Neural progenitor cell (in vitro differentiated cells): ENCODE measurements at regions not wholly inside any gene's neighbourhood (a gene's known extent, or its start where the extent isn't known, plus 50 kb on each side); places are given as distances from the start of the nearest gene placed in this dataset.

Experiments
- DNase-seq: peaks from one replicate; pipeline ENCODE4 v3.0.0-alpha.2; 2016; ENCODE audit warnings: low spot score
- H2AFZ ChIP-seq: fragments of 200-600 bp; sonication (generic); replicated peaks from 2 replicates; pipeline ENCODE4 v1.6.1; 2016; ENCODE audit warnings: antibody characterized with exemption
- H3F3A ChIP-seq: fragments of 200-600 bp; sonication (generic); 2 replicates; pipeline ENCODE4 v1.6.1; 2016; ENCODE audit warnings: antibody characterized with exemption, low read depth
- H3K27ac ChIP-seq: fragments of 200-600 bp; sonication (generic); 2 replicates; pipeline ENCODE4 v1.5.1; 2016; ENCODE audit warnings: mild to moderate bottlenecking
- H3K27me3 ChIP-seq: fragments of 200-600 bp; sonication (generic); 2 replicates; pipeline ENCODE4 v1.6.1; 2016; ENCODE audit warnings: mild to moderate bottlenecking, moderate library complexity
- H3K36me3 ChIP-seq: fragments of 200-600 bp; sonication (generic); 2 replicates; pipeline ENCODE4 v1.5.1; 2016
- H3K4me1 ChIP-seq: fragments of 200-600 bp; sonication (generic); 2 replicates; pipeline ENCODE4 v1.6.1; 2016; ENCODE audit warnings: mixed run types
- H3K4me2 ChIP-seq: fragments of 200-600 bp; sonication (generic); 2 replicates; pipeline ENCODE4 v1.6.1; 2016
- H3K4me3 ChIP-seq: fragments of 200-600 bp; sonication (generic); 2 replicates; pipeline ENCODE4 v1.5.1; 2016
- H3K79me2 ChIP-seq: fragments of 200-600 bp; sonication (generic); 2 replicates; pipeline ENCODE4 v1.6.1; 2016; ENCODE audit warnings: low read depth
- H3K9ac ChIP-seq: fragments of 200-600 bp; sonication (generic); 2 replicates; pipeline ENCODE4 v1.6.1; 2016
- H3K9me3 ChIP-seq: fragments of 200-600 bp; sonication (generic); 2 replicates; pipeline ENCODE4 v1.5.1; 2016; ENCODE audit warnings: low read depth
- H4K20me1 ChIP-seq: fragments of 200-600 bp; sonication (generic); 2 replicates; pipeline ENCODE4 v1.6.1; 2016; ENCODE audit warnings: low read depth
- H3K27ac Mint-ChIP-seq: 3 replicates; pipeline ENCODE4 v1.8.0; 2021; ENCODE audit warnings: mixed read lengths
- H3K27me3 Mint-ChIP-seq: 2 replicates; pipeline ENCODE4 v1.8.0; 2022; ENCODE audit warnings: low read depth, mild to moderate bottlenecking, inconsistent platforms, moderate library complexity, mixed read lengths; ENCODE audit not compliant: insufficient read depth
- H3K36me3 Mint-ChIP-seq: 3 replicates; pipeline ENCODE4 v1.8.0; 2021; ENCODE audit warnings: mixed read lengths
- H3K4me1 Mint-ChIP-seq: 3 replicates; pipeline ENCODE4 v1.8.0; 2021; ENCODE audit warnings: mixed read lengths
- H3K4me3 Mint-ChIP-seq: 3 replicates; pipeline ENCODE4 v1.8.0; 2021; ENCODE audit warnings: mild to moderate bottlenecking, moderate library complexity, mixed read lengths
- H3K9me3 Mint-ChIP-seq: 3 replicates; pipeline ENCODE4 v1.8.0; 2020; ENCODE audit warnings: mixed read lengths
- CTCF ChIP-seq: fragments of 200-600 bp; sonication (generic); IDR thresholded peaks from 2 replicates; pipeline ENCODE4 v1.5.1; 2017; ENCODE audit warnings: antibody characterized with exemption, mild to moderate bottlenecking
- EZH2 ChIP-seq: fragments of 200-600 bp; sonication (generic); IDR thresholded peaks from 2 replicates; pipeline ENCODE4 v1.6.1; 2017; ENCODE audit warnings: antibody characterized with exemption, mild to moderate bottlenecking, moderate library complexity
- EZH2phosphoT487 ChIP-seq: fragments of 200-600 bp; sonication (generic); IDR thresholded peaks from 2 replicates; pipeline ENCODE4 v1.6.1; 2017; ENCODE audit warnings: antibody characterized with exemption

- H3K4me1 ChIP-seq = no peaks in the 10 kb centered on the region
- H3K27ac Mint-ChIP-seq = no peak overlapping the region
- no peak overlapping the region for H3K4me2 ChIP-seq
Observed at GRCh38 chr6:128667339-128667858, 147.0 kb upstream of the PTPRK start.

GRCh38 chr6:128666405-128666804 lies 146.0 kb upstream of the PTPRK start:
- Mint-ChIP-seq H3K4me1 (no peaks in the 10 kb centered on the region), H3K4me3 (no peak overlapping the region), H3K9me3 (no peaks in the 10 kb centered on the region), H3K27me3 (no peaks in the 10 kb centered on the region), H3K36me3 (no peaks in the 10 kb centered on the region), H3K27ac (no peak overlapping the region)
- Histone ChIP-seq H3K27ac (no peak overlapping the region), H3K79me2 (no peaks in the 10 kb centered on the region), H4K20me1 (no peaks in the 10 kb centered on the region), H3K4me3 (no peak overlapping the region), H3K9me3 (no peaks in the 10 kb centered on the region), H3F3A (no peaks in the 10 kb centered on the region), H3K4me1 (no peaks in the 10 kb centered on the region), H3K9ac (no peak overlapping the region), H2AFZ (no peak overlapping the region), H3K4me2 (no peak overlapping the region), H3K27me3 (no peaks in the 10 kb centered on the region), H3K36me3 (no peaks in the 10 kb centered on the region)
- no peak for DNase-seq
- TF ChIP-seq EZH2phosphoT487 = no peak
- TF ChIP-seq CTCF = no peak
- no peak for TF ChIP-seq EZH2

More at GRCh38 chr6:128667339-128667858, 147.0 kb upstream of the PTPRK start:
- Histone ChIP-seq H3F3A (no peaks in the 10 kb centered on the region), H2AFZ (no peak overlapping the region), H3K9me3 (no peaks in the 10 kb centered on the region), H4K20me1 (no peaks in the 10 kb centered on the region), H3K27me3 (no peaks in the 10 kb centered on the region), H3K4me3 (no peak overlapping the region), H3K36me3 (no peaks in the 10 kb centered on the region), H3K79me2 (no peaks in the 10 kb centered on the region), H3K9ac (no peak overlapping the region), H3K27ac (no peak overlapping the region)
- Mint-ChIP-seq H3K4me1 (no peaks in the 10 kb centered on the region), H3K9me3 (no peaks in the 10 kb centered on the region), H3K4me3 (no peak overlapping the region), H3K27me3 (no peaks in the 10 kb centered on the region), H3K36me3 (no peaks in the 10 kb centered on the region)
- no peak for DNase-seq
- TF ChIP-seq EZH2 (no peak), CTCF (no peak), EZH2phosphoT487 (no peak)

DNA sequence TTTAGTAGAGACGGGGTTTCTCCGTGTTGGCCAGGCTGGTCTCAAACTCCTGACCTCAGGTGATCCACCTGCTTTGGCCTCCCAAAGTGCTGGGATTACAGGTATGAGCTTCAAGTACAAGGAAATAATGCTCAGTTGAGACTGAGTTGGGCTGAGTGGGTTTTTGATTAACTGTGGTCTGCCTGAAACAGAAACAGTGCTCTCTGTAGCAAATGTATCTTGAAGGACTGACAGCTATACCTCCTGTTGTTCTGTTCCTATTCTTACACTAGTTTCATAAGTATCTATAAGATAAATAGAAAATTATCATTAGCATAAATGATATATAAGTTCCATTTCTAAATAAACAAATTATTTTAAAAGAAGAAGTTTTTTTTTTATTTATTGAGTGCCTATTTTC lies 142.8 kb upstream of the PTPRK start:
- no peaks in the 10 kb centered on the region for H3K9me3 Mint-ChIP-seq
- Histone ChIP-seq H4K20me1 (no peaks in the 10 kb centered on the region), H3F3A (no peaks in the 10 kb centered on the region), H3K36me3 (no peaks in the 10 kb centered on the region), H3K27ac (no peak overlapping the region), H3K4me3 (no peak overlapping the region), H3K27me3 (no peaks in the 10 kb centered on the region), H3K79me2 (no peaks in the 10 kb centered on the region), H3K9me3 (no peaks in the 10 kb centered on the region), H2AFZ (no peak overlapping the region), H3K4me2 (no peak overlapping the region), H3K9ac (no peak overlapping the region), H3K4me1 (no peaks in the 10 kb centered on the region)
- H3K36me3 Mint-ChIP-seq = no peaks in the 10 kb centered on the region
- DNase-seq = no peak
- H3K27ac Mint-ChIP-seq = no peak overlapping the region
- TF ChIP-seq CTCF (no peak), EZH2phosphoT487 (no peak), EZH2 (no peak)
- no peaks in the 10 kb centered on the region for H3K27me3 Mint-ChIP-seq
- no peaks in the 10 kb centered on the region for H3K4me1 Mint-ChIP-seq
- H3K4me3 Mint-ChIP-seq = no peak overlapping the region
